NT2/D1 (cell line): ENCODE measurements at regions not wholly inside any gene's neighbourhood (a gene's known extent, or its start where the extent isn't known, plus 50 kb on each side); places are given as distances from the start of the nearest gene placed in this dataset.

ENCODE experiments used
- DNase-seq: peaks from one replicate; pipeline ENCODE4 v3.0.0-alpha.2; 2011; ENCODE audit warnings: low read depth, low spot score
- H3K27me3 ChIP-seq: 2 replicates; pipeline ENCODE4 v1.6.0; 2011; ENCODE audit warnings: mild to moderate bottlenecking; ENCODE audit not compliant: insufficient read length, insufficient read depth
- H3K36me3 ChIP-seq: 2 replicates; pipeline ENCODE4 v1.6.1; 2011; ENCODE audit warnings: mild to moderate bottlenecking, low read length, mixed read lengths; ENCODE audit not compliant: insufficient read depth, insufficient read length
- H3K4me1 ChIP-seq: 2 replicates; pipeline ENCODE4 v1.5.1; 2011; ENCODE audit not compliant: insufficient read depth, insufficient read length
- H3K4me3 ChIP-seq: 2 replicates; pipeline ENCODE4 v1.5.1; 2011; ENCODE audit warnings: low read depth; ENCODE audit not compliant: insufficient read length
- H3K9ac ChIP-seq: 2 replicates; pipeline ENCODE4 v1.6.0; 2011; ENCODE audit warnings: low read depth; ENCODE audit not compliant: insufficient read length
- H3K9me3 ChIP-seq: 2 replicates; pipeline ENCODE4 v1.5.1; 2011; ENCODE audit warnings: mild to moderate bottlenecking, low read length; ENCODE audit not compliant: insufficient read depth
- SUZ12 ChIP-seq: IDR thresholded peaks from 2 replicates; pipeline ENCODE4 v1.6.1; 2011; ENCODE audit not compliant: insufficient read length, insufficient read depth; ENCODE audit errors: extremely low read depth
- YY1 ChIP-seq: IDR thresholded peaks from 2 replicates; pipeline ENCODE4 v1.6.1; 2011; ENCODE audit not compliant: insufficient read length, insufficient read depth
- ZNF274 ChIP-seq: IDR thresholded peaks from 2 replicates; pipeline ENCODE4 v1.6.1; 2011; ENCODE audit warnings: mild to moderate bottlenecking, low read depth, low read length

- Histone ChIP-seq H3K27me3 (peaks cover 24% of the 10 kb centered on the region), H3K36me3 (no peaks in the 10 kb centered on the region), H3K9me3 (no peaks in the 10 kb centered on the region), H3K4me3 (no peak overlapping the region), H3K4me1 (no peaks in the 10 kb centered on the region), H3K9ac (no peak overlapping the region)
- TF ChIP-seq SUZ12 (no peak), YY1 (no peak), ZNF274 (no peak)
- DNase-seq, result no peak
Observed at GRCh38 chr2:235194351-235194750, 242.5 kb downstream of the SH3BP4 start.

- Histone ChIP-seq H3K36me3 (no peaks in the 10 kb centered on the region), H3K4me3 (no peak overlapping the region), H3K4me1 (no peaks in the 10 kb centered on the region), H3K27me3 (peaks cover 24% of the 10 kb centered on the region), H3K9me3 (no peaks in the 10 kb centered on the region), H3K9ac (no peak overlapping the region)
- DNase-seq, result no peak
- TF ChIP-seq SUZ12 (no peak), YY1 (no peak), ZNF274 (no peak)
Observed at GRCh38 chr2:235194836-235195235, 243.0 kb downstream of the SH3BP4 start.

DNA sequence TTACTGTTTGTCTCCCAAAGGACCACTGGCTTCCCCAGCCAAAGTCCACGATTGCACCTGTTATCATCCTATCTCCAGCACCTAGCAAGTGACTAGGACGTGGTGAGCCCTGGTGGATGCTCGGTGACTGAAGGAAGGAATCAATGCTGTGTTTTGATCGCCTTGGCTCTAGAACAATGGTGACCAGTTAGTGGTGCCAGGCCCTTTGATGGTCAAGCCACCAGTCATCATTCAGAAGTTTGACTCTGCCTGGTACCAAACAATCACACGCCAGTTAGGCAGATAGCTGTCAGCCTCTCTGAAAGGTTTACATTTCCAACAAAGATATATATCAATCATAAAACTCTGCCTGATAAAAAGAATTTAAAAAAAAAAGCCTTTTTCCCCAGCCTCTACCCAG is 244.1 kb downstream of the SH3BP4 start:
- DNase-seq, result no peak
- Histone ChIP-seq H3K9ac (no peak overlapping the region), H3K27me3 (peaks cover 24% of the 10 kb centered on the region), H3K4me3 (no peak overlapping the region), H3K4me1 (no peaks in the 10 kb centered on the region), H3K9me3 (no peaks in the 10 kb centered on the region), H3K36me3 (no peaks in the 10 kb centered on the region)
- TF ChIP-seq YY1, result no peak
- no peak for TF ChIP-seq SUZ12
- no peak for TF ChIP-seq ZNF274

GRCh38 chr2:235199128-235199527 is 247.3 kb downstream of the SH3BP4 start:
- TF ChIP-seq SUZ12 (no peak), ZNF274 (no peak), YY1 (no peak)
- Histone ChIP-seq H3K9ac (no peak overlapping the region), H3K4me1 (no peaks in the 10 kb centered on the region), H3K27me3 (peaks cover 53% of the 10 kb centered on the region), H3K36me3 (no peaks in the 10 kb centered on the region), H3K9me3 (peaks cover 1% of the 10 kb centered on the region; the same call in 1 of the 2 replicates), H3K4me3 (no peak overlapping the region)
- DNase-seq, result no peak

DNA sequence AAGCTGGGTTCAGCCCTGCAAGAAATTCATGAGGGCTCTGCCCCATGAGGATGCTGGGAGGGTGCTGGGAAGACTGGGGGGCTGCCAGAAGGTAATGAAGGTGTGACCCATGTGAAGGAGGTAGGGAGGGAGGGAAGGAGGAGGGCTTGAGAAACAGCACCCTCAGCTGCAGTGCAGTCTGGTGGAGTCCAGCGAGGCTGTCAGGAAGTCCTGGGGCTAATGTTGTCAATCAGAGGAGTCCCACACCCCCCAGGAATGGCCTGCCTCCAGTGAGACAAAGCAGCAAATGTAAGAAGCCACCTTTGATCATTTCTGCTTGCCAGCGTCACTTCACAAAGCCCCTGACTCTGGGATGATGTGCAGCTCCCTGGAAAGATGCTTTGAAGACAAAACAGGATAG is 248.4 kb downstream of the SH3BP4 start:
- no peak for DNase-seq
- Histone ChIP-seq H3K27me3 (peaks cover 57% of the 10 kb centered on the region), H3K4me1 (no peaks in the 10 kb centered on the region), H3K9ac (no peak overlapping the region), H3K9me3 (peaks cover 7% of the 10 kb centered on the region; the same call in 1 of the 2 replicates), H3K4me3 (no peak overlapping the region), H3K36me3 (no peaks in the 10 kb centered on the region)
- TF ChIP-seq SUZ12 (no peak), YY1 (no peak), ZNF274 (no peak)

GRCh38 chr2:235201756-235202155 is 249.9 kb downstream of the SH3BP4 start:
- peaks cover 3% of the 10 kb centered on the region for H3K4me1 ChIP-seq
- H3K36me3 ChIP-seq, result no peaks in the 10 kb centered on the region
- peaks cover 7% of the 10 kb centered on the region; the same call in 1 of the 2 replicates for H3K9me3 ChIP-seq
- H3K4me3 ChIP-seq, result no peak overlapping the region
- peaks cover 69% of the 10 kb centered on the region for H3K27me3 ChIP-seq
- no peak for TF ChIP-seq YY1
- TF ChIP-seq ZNF274, result no peak
- no peak for TF ChIP-seq SUZ12
- no peak overlapping the region for H3K9ac ChIP-seq
- DNase-seq, result no peak

DNA sequence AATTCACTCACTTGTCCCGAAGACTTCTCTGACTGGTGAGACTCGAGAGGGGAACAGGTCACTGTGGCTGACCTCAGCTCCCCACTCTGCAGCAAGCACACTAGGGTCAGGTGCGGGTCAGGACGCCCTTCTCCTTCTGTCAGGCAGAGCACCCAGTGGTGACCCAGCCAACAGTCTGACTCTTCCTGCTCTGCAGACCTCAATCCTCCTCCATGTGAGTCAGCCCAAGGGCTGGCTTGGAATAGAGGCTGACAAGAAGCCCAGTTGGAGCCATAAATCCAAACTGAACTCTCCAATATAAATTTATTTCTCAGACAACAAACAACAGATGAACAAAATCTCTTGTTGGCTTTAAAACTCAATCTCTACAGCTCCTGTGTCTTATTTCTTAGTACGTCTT is 253.1 kb downstream of the SH3BP4 start:
- H3K9me3 ChIP-seq, result peaks cover 11% of the 10 kb centered on the region
- no peaks in the 10 kb centered on the region for H3K36me3 ChIP-seq
- DNase-seq, result no peak
- H3K4me1 ChIP-seq, result peaks cover 3% of the 10 kb centered on the region
- H3K4me3 ChIP-seq, result no peak overlapping the region
- H3K27me3 ChIP-seq, result peaks cover 85% of the 10 kb centered on the region
- no peak overlapping the region for H3K9ac ChIP-seq
- TF ChIP-seq SUZ12 (no peak), ZNF274 (no peak), YY1 (no peak)
